Activated B cell treated with CpG ODN at 0.5 μM for 24 hours (primary cell): ENCODE measurements at regions not wholly inside any gene's neighbourhood (a gene's known extent, or its start where the extent isn't known, plus 50 kb on each side); places are given as distances from the start of the nearest gene placed in this dataset.

Source experiments
- ATAC-seq: fragments of 200-7000 bp; cut with Tn5 transposase; one replicate; pipeline ENCODE4 v1.10.0; 2021; ENCODE audit warnings: low read depth, mild to moderate bottlenecking, moderate library complexity
- CTCF ChIA-PET: fragments of 350-600 bp; sonication (Branson Sonifier 250); formaldehyde crosslinking; loops from one replicate; lab custom pipeline; 2021; ENCODE audit warnings: antibody characterized with exemption; lab: Charles Lee
- POLR2A ChIA-PET: fragments of 350-600 bp; sonication (Branson Sonifier 250); formaldehyde crosslinking; loops from one replicate; lab custom pipeline; 2021; ENCODE audit warnings: antibody characterized with exemption; lab: Charles Lee
- DNase-seq: peaks from one replicate; pipeline ENCODE4 v3.0.0; 2022
- H3K27ac Mint-ChIP-seq: one replicate; pipeline ENCODE4 v1.8.0; 2020; ENCODE audit warnings: mixed read lengths
- H3K27me3 Mint-ChIP-seq: one replicate; pipeline ENCODE4 v1.8.0; 2021; ENCODE audit warnings: mixed read lengths
- H3K36me3 Mint-ChIP-seq: one replicate; pipeline ENCODE4 v1.8.0; 2021; ENCODE audit warnings: low read depth, mixed read lengths
- H3K4me1 Mint-ChIP-seq: one replicate; pipeline ENCODE4 v1.8.0; 2021; ENCODE audit warnings: mixed read lengths
- H3K4me3 Mint-ChIP-seq: one replicate; pipeline ENCODE4 v1.8.0; 2020; ENCODE audit warnings: mild to moderate bottlenecking, mixed read lengths
- H3K9me3 Mint-ChIP-seq: one replicate; pipeline ENCODE4 v1.8.0; 2020; ENCODE audit warnings: mixed read lengths
- intact Hi-C: fragments of 100-400 bp; cut with micrococcal nuclease; formaldehyde crosslinking; loops from one replicate; pipeline ENCODE4 v1.15.1; 2024
- TF ChIP-seq, protein P1 (sequence below): fragments of 200-600 bp; IDR thresholded peaks from one replicate; pipeline ENCODE4 v1.8.0; 2022; ENCODE audit warnings: antibody characterized with exemption, mild to moderate bottlenecking

DNA sequence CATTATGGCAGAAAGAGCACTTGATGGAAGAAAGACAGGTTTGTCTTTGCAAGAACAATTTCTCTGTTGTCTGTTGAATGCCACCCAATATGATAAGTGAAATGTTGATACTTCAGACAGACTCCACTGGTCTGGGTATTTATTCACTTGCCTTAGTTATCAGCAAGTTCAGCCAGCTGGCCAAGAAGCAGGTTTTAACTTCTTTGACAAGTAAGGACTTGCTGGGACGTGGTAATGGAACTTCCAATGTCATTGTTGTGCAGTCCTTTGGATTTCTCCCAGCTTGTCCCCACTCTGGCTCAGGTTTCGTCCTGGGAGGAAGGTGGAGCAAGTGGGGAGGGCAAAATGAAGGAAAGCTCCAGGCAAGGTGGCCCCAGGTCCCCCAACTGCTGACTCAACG is 497.4 kb downstream of the RPS24 start:
- Mint-ChIP-seq H3K9me3 (no peaks in the 10 kb centered on the region), H3K4me3 (no peak overlapping the region), H3K27me3 (peaks cover 2% of the 10 kb centered on the region), H3K27ac (no peak overlapping the region), H3K36me3 (no peaks in the 10 kb centered on the region), H3K4me1 (no peaks in the 10 kb centered on the region)
- ATAC-seq (no peak), DNase-seq (no peak)
- CTCF ChIA-PET = no interaction called here
- intact Hi-C loops = no loop called here
- TF ChIP-seq, protein P1, sequence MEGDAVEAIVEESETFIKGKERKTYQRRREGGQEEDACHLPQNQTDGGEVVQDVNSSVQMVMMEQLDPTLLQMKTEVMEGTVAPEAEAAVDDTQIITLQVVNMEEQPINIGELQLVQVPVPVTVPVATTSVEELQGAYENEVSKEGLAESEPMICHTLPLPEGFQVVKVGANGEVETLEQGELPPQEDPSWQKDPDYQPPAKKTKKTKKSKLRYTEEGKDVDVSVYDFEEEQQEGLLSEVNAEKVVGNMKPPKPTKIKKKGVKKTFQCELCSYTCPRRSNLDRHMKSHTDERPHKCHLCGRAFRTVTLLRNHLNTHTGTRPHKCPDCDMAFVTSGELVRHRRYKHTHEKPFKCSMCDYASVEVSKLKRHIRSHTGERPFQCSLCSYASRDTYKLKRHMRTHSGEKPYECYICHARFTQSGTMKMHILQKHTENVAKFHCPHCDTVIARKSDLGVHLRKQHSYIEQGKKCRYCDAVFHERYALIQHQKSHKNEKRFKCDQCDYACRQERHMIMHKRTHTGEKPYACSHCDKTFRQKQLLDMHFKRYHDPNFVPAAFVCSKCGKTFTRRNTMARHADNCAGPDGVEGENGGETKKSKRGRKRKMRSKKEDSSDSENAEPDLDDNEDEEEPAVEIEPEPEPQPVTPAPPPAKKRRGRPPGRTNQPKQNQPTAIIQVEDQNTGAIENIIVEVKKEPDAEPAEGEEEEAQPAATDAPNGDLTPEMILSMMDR = no peak
- POLR2A ChIA-PET = no interaction called here

DNA sequence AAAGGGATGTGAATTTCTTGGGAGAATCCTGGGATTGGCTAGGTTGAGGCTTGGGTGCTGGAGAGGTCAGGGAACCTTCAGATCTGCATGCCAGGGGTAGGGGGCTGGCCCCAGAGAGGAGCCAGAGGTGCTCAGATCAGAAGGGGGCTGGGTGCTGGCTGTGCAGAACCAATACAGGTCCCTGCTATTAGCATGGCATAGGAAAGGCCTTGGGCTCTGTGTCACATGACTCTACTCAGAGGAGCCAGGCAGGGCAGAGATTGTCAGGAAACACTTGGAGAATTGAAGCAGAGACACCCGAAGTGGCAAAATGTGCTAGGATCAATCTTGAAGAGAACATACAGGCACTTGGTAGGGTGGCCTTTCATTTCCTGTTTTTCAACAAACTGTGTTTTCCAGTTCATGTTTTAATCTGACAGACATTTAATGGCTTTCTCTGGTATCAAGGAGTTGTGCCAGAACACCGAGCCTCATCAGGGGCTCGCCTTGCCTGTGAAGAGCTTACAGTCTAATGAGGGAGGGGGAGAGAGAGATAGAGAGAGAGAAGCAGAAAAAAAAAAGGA is 498.9 kb downstream of the RPS24 start:
- POLR2A ChIA-PET = no interaction called here

DNA sequence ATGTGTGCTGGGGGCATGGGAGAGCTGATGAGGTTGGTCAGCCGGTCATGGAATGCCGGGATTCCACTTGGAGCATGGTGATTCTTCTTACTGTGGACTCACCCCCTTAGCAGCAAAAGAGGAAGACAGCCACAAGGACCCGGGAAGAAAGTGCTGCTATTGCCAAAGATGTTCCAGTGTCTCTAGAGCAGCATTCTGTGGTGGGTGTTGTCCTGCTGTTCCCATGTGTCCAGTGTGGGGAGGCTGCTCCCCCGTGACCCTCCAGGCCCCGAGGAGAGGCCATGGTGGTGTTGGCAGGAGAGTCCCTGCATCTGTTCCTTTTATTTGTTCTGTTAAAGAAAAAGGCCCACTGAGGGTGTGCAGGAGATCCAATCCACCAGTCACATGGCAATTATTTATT is 499.4 kb downstream of the RPS24 start:
- H3K9me3 Mint-ChIP-seq = no peaks in the 10 kb centered on the region
- no peak for ATAC-seq
- peaks cover 2% of the 10 kb centered on the region for H3K27me3 Mint-ChIP-seq
- POLR2A ChIA-PET = no interaction called here
- H3K36me3 Mint-ChIP-seq = no peaks in the 10 kb centered on the region
- H3K27ac Mint-ChIP-seq = no peak overlapping the region
- intact Hi-C loops = no loop called here
- H3K4me1 Mint-ChIP-seq = no peaks in the 10 kb centered on the region
- DNase-seq = no peak
- no peak overlapping the region for H3K4me3 Mint-ChIP-seq
- TF ChIP-seq, protein P1 = no peak
- CTCF ChIA-PET = no interaction called here

More for the DNA sequence above, 498.9 kb downstream of the RPS24 start:
- H3K4me1 Mint-ChIP-seq = no peaks in the 10 kb centered on the region
- TF ChIP-seq, protein P1 = no peak
- DNase-seq (no peak), ATAC-seq (no peak)
- H3K27ac Mint-ChIP-seq = no peak overlapping the region
- H3K9me3 Mint-ChIP-seq = no peaks in the 10 kb centered on the region
- peaks cover 2% of the 10 kb centered on the region for H3K27me3 Mint-ChIP-seq
- CTCF ChIA-PET = no interaction called here
- H3K4me3 Mint-ChIP-seq = no peak overlapping the region
- intact Hi-C loops = no loop called here
- H3K36me3 Mint-ChIP-seq = no peaks in the 10 kb centered on the region

DNA sequence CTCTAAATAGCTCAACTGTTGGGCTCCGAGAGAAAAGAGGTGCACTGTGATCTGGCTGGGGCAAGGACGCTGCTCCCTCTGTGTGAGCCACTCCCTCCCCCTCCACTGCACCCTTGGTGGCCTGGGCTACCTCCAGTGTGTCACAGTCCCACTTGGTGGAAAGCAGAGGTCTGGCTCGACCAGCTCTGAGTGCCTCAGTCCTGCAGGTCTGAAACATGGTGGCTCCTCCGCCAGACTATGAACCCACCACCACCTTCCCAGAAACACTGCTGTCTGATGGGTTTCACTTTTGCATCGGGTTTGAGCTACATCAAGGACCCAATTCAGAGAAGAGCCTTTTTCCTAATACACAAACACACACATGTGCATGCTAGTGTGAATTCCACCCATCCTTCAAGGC is 500.1 kb downstream of the RPS24 start:
- no peak for DNase-seq
- intact Hi-C loops = no loop called here
- Mint-ChIP-seq H3K4me3 (no peak overlapping the region), H3K27me3 (peaks cover 2% of the 10 kb centered on the region), H3K36me3 (no peaks in the 10 kb centered on the region), H3K27ac (no peak overlapping the region), H3K9me3 (no peaks in the 10 kb centered on the region), H3K4me1 (no peaks in the 10 kb centered on the region)
- CTCF ChIA-PET = no interaction called here
- POLR2A ChIA-PET = no interaction called here
- ATAC-seq = no peak
- TF ChIP-seq, protein P1 = no peak

DNA sequence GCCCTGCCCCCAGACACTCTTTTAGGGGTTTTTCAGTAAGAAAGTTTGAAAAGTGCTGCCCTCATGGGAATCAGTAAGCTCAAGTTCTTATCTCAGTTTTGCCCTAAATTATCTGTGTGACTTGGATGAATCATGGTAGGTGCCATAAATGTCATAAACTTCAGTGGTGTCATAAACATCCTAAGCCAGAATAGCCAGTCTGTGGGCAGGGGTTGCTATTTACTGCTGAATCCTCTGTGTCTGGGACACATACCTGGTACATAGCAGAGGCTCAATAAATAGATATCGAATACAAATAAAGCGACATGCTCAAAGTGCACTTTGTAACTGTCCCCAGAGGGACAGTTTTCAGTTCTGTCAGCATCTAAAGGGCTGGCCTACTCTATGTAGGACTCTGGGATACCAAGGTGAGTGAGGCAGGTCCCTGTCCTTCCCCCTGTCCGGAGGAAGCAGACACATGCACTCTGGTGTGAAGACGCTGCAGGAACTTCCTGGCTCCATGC is 502.1 kb downstream of the RPS24 start:
- ChIA-PET CTCF (no interaction called here), POLR2A (no interaction called here)
- Mint-ChIP-seq H3K4me3 (no peak overlapping the region), H3K9me3 (peaks cover 3% of the 10 kb centered on the region), H3K4me1 (no peaks in the 10 kb centered on the region), H3K27ac (no peak overlapping the region), H3K36me3 (no peaks in the 10 kb centered on the region), H3K27me3 (peaks cover 11% of the 10 kb centered on the region)
- DNase-seq (no peak), ATAC-seq (no peak)
- TF ChIP-seq, protein P1 = no peak
- intact Hi-C loops = no loop called here
